HCT116 (cell line): ENCODE measurements at regions not wholly inside any gene's neighbourhood (a gene's known extent, or its start where the extent isn't known, plus 50 kb on each side); places are given as distances from the start of the nearest gene placed in this dataset.

Experiments
- ATAC-seq: fragments of 200-7000 bp; cut with Tn5 transposase; 2 replicates; pipeline ENCODE4 v1.9.1; 2020; ENCODE audit warnings: mild to moderate bottlenecking, moderate library complexity
- BruUV-seq: library from RNA; stranded (reverse); fragments of 400-500 nt; replicated peaks from 2 replicates; lab custom pipeline; 2021; lab: Mats Ljungman, UMichigan
- CTCF ChIA-PET: fragments of 300-600 bp; sonication (Branson Sonifier 250); formaldehyde crosslinking; loops from one replicate; lab custom pipeline; 2021; ENCODE audit warnings: antibody characterized with exemption; lab: Charles Lee
- POLR2A ChIA-PET: fragments of 300-600, 350-600 bp; sonication (Branson Sonifier 250); formaldehyde crosslinking; loops from one replicate; lab custom pipeline; 2021; ENCODE audit warnings: antibody characterized with exemption; lab: Charles Lee
- RAD21 ChIA-PET, 2 experiments: fragments of 300-600 bp; sonication (Branson Sonifier 250); formaldehyde crosslinking; loops; one replicate each; lab custom pipeline; 2023; ENCODE audit warnings: low total read pairs in 2 of 2; ENCODE audit not compliant: uncharacterized antibody in 2 of 2, unreplicated experiment in 2 of 2, low non-redundant PET in 1 of 2; lab: Charles Lee
- DNase-seq: peaks from one replicate; pipeline ENCODE4 v3.0.0-alpha.2; 2010; ENCODE audit warnings: low read depth, low spot score
- H2AFZ ChIP-seq: fragments of 200-600 bp; shearing (Covaris generic), sonication (generic); 2 replicates; pipeline ENCODE4 v1.6.1; 2017; ENCODE audit warnings: low read depth, mixed run types, mixed read lengths, antibody characterized with exemption, low read length; ENCODE audit not compliant: poor library complexity, severe bottlenecking
- H3K27ac ChIP-seq: 2 replicates; pipeline ENCODE4 v1.5.1; 2012; ENCODE audit warnings: low read depth, low read length
- H3K27me3 ChIP-seq: fragments of 200-600 bp; sonication (generic); 2 replicates; pipeline ENCODE4 v1.6.1; 2016; ENCODE audit warnings: mixed run types, low read length, mixed read lengths; ENCODE audit not compliant: insufficient read depth
- H3K36me3 ChIP-seq, 2 experiments: fragments of 200-500 bp in 1 of 2; fragments of 200-600 bp in 1 of 2; sonication (Bioruptor generic) in 1 of 2; sonication (generic) in 1 of 2; 2 replicates each; pipeline versions ENCODE4 v1.5.1 to v1.6.1; 2014 to 2016; ENCODE audit warnings: low read length in 2 of 2, inconsistent platforms in 1 of 2, mixed read lengths in 1 of 2, mixed run types in 1 of 2; ENCODE audit not compliant: insufficient read depth in 2 of 2, control insufficient read depth in 1 of 2
- H3K4me1 ChIP-seq, 2 experiments: fragments of 200-600 bp in 1 of 2; sonication (generic) in 1 of 2; 2 replicates each; pipeline versions ENCODE4 v1.5.1 to v1.6.1; 2012 to 2017; ENCODE audit warnings: low read length in 2 of 2, inconsistent platforms in 1 of 2, mild to moderate bottlenecking in 1 of 2, mixed read lengths in 1 of 2, mixed run types in 1 of 2, moderate library complexity in 1 of 2; ENCODE audit not compliant: insufficient read depth in 2 of 2, control insufficient read depth in 1 of 2
- H3K4me2 ChIP-seq: fragments of 200-600 bp; sonication (generic); 2 replicates; pipeline ENCODE4 v1.6.1; 2017; ENCODE audit warnings: mixed run types, low read length, mixed read lengths
- H3K4me3 ChIP-seq, 2 experiments: fragments of 200-600 bp in 1 of 2; sonication (generic) in 1 of 2; replicated peaks in 1 of 2; 2 replicates each; pipeline ENCODE4 v1.5.1; 2011 to 2016; ENCODE audit warnings: low read length in 2 of 2, control low read depth in 1 of 2, low read depth in 1 of 2, mild to moderate bottlenecking in 1 of 2, mixed read lengths in 1 of 2, mixed run types in 1 of 2
- H3K79me2 ChIP-seq: fragments of 200-600 bp; sonication (generic); 2 replicates; pipeline ENCODE4 v1.6.1; 2017; ENCODE audit warnings: mild to moderate bottlenecking, mixed run types, low read length, moderate library complexity, mixed read lengths; ENCODE audit not compliant: insufficient read depth
- H3K9ac ChIP-seq: fragments of 200-600 bp; sonication (generic); 2 replicates; pipeline ENCODE4 v1.6.1; 2016; ENCODE audit warnings: low read length, mixed read lengths
- H3K9me2 ChIP-seq: fragments of 200-600 bp; sonication (generic), shearing (Covaris generic); 2 replicates; pipeline ENCODE4 v1.6.1; 2017; ENCODE audit warnings: mixed run types, mild to moderate bottlenecking, moderate library complexity; ENCODE audit not compliant: insufficient read depth
- H3K9me3 ChIP-seq, 2 experiments: fragments of 200-500 bp in 1 of 2; fragments of 200-600 bp in 1 of 2; sonication (Bioruptor generic) in 1 of 2; sonication (generic) in 1 of 2; 2 replicates each; pipeline ENCODE4 v1.6.1; 2014 to 2017; ENCODE audit warnings: low read length in 2 of 2, mixed read lengths in 2 of 2, inconsistent platforms in 1 of 2, low read depth in 1 of 2, mild to moderate bottlenecking in 1 of 2, mixed run types in 1 of 2, moderate library complexity in 1 of 2; ENCODE audit not compliant: control insufficient read depth in 1 of 2, insufficient read depth in 1 of 2
- H4K20me1 ChIP-seq: fragments of 200-600 bp; sonication (generic), shearing (Covaris generic); 2 replicates; pipeline ENCODE4 v1.6.1; 2017; ENCODE audit warnings: mixed run types, mild to moderate bottlenecking, moderate library complexity; ENCODE audit not compliant: insufficient read depth
- CEBPB ChIP-seq: IDR thresholded peaks from 2 replicates; pipeline ENCODE4 v1.6.1; 2012; ENCODE audit warnings: low read depth
- EZH2 ChIP-seq: fragments of 200-600 bp; sonication (generic); IDR thresholded peaks from 2 replicates; pipeline ENCODE4 v1.6.1; 2017; ENCODE audit warnings: antibody characterized with exemption, mixed run types
- EZH2phosphoT487 ChIP-seq: fragments of 200-600 bp; IDR thresholded peaks from 2 replicates; pipeline ENCODE4 v1.6.1; 2018; ENCODE audit warnings: antibody characterized with exemption, borderline replicate concordance
- FOSL1 ChIP-seq: IDR thresholded peaks from 2 replicates; pipeline ENCODE4 v1.6.1; 2012; ENCODE audit warnings: low read depth
- POLR2A ChIP-seq: IDR thresholded peaks from 2 replicates; pipeline ENCODE4 v1.7.0; 2011; ENCODE audit warnings: borderline replicate concordance; ENCODE audit not compliant: insufficient read depth, insufficient read length; ENCODE audit errors: extremely low read depth
- SIN3A ChIP-seq: IDR thresholded peaks from 2 replicates; pipeline ENCODE4 v1.6.1; 2012; ENCODE audit warnings: low read depth
- SRF ChIP-seq: IDR thresholded peaks from 2 replicates; pipeline ENCODE4 v1.6.1; 2012; ENCODE audit warnings: low read depth
- TCF7L2 ChIP-seq: IDR thresholded peaks from 2 replicates; pipeline ENCODE4 v1.7.0; 2011; ENCODE audit warnings: borderline replicate concordance, inconsistent platforms; ENCODE audit not compliant: insufficient read depth, insufficient read length; ENCODE audit errors: extremely low read depth
- ZFX ChIP-seq: fragments of 450-650 bp; IDR thresholded peaks from 2 replicates; pipeline ENCODE4 v1.6.1; 2017
- intact Hi-C: fragments of 100-400 bp; cut with micrococcal nuclease; formaldehyde crosslinking; loops from 2 replicates; pipeline ENCODE4 v1.10.0; 2022
- TF ChIP-seq, protein P1 (sequence below): IDR thresholded peaks from 2 replicates; pipeline ENCODE4 v1.6.1; 2012
- TF ChIP-seq, protein P2 (sequence below): IDR thresholded peaks from 2 replicates; pipeline ENCODE4 v1.6.1; 2012; ENCODE audit warnings: low read depth
- TF ChIP-seq, protein P3 (sequence below): IDR thresholded peaks from 2 replicates; pipeline ENCODE4 v1.6.1; 2011; ENCODE audit warnings: mild to moderate bottlenecking, low read length, moderate library complexity; ENCODE audit not compliant: insufficient replicate concordance; ENCODE audit errors: extremely low read depth
- TF ChIP-seq, protein P4 (sequence below), 3 experiments: fragments of 200-600 bp in 1 of 3; sonication (generic) in 1 of 3; IDR thresholded peaks in 2 of 3; conservative IDR thresholded peaks in 1 of 3; 2 replicates each; pipeline ENCODE4 v1.5.1; 2012 to 2017; ENCODE audit warnings: low read depth in 2 of 3, low read length in 2 of 3, antibody characterized with exemption in 1 of 3, borderline replicate concordance in 1 of 3, control low read depth in 1 of 3, mild to moderate bottlenecking in 1 of 3, mixed read lengths in 1 of 3, mixed run types in 1 of 3, moderate library complexity in 1 of 3; ENCODE audit not compliant: insufficient read depth in 1 of 3

DNA sequence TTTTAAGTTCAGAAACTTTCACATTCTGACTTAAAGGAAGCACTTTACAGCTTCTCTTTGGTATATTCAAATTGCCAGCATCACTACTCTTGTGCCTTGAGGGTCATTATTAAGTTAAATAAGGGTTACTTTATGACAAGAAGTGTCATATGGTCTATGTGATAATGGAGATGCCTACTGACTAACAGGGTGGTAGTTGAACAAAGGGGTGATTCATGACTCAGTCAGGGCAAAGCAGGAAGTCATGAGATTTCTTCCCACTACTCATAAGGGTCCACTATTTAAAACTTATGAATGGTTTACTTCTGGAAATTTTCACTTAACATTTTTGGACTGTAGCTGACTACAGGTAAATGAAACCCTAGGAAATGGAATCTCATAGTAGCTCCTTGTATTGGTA, 938.3 kb upstream of the PTPRD start:
- ATAC-seq (no peak), DNase-seq (no peak)
- TF ChIP-seq, protein P1, sequence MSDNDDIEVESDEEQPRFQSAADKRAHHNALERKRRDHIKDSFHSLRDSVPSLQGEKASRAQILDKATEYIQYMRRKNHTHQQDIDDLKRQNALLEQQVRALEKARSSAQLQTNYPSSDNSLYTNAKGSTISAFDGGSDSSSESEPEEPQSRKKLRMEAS = no peak
- TF ChIP-seq ZFX (no peak), FOSL1 (no peak), EZH2 (no peak), SRF (no peak), SIN3A (no peak), CEBPB (no peak), TCF7L2 (no peak), POLR2A (no peak), EZH2phosphoT487 (no peak)
- TF ChIP-seq, protein P2, sequence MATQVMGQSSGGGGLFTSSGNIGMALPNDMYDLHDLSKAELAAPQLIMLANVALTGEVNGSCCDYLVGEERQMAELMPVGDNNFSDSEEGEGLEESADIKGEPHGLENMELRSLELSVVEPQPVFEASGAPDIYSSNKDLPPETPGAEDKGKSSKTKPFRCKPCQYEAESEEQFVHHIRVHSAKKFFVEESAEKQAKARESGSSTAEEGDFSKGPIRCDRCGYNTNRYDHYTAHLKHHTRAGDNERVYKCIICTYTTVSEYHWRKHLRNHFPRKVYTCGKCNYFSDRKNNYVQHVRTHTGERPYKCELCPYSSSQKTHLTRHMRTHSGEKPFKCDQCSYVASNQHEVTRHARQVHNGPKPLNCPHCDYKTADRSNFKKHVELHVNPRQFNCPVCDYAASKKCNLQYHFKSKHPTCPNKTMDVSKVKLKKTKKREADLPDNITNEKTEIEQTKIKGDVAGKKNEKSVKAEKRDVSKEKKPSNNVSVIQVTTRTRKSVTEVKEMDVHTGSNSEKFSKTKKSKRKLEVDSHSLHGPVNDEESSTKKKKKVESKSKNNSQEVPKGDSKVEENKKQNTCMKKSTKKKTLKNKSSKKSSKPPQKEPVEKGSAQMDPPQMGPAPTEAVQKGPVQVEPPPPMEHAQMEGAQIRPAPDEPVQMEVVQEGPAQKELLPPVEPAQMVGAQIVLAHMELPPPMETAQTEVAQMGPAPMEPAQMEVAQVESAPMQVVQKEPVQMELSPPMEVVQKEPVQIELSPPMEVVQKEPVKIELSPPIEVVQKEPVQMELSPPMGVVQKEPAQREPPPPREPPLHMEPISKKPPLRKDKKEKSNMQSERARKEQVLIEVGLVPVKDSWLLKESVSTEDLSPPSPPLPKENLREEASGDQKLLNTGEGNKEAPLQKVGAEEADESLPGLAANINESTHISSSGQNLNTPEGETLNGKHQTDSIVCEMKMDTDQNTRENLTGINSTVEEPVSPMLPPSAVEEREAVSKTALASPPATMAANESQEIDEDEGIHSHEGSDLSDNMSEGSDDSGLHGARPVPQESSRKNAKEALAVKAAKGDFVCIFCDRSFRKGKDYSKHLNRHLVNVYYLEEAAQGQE = no peak
- TF ChIP-seq, protein P3, sequence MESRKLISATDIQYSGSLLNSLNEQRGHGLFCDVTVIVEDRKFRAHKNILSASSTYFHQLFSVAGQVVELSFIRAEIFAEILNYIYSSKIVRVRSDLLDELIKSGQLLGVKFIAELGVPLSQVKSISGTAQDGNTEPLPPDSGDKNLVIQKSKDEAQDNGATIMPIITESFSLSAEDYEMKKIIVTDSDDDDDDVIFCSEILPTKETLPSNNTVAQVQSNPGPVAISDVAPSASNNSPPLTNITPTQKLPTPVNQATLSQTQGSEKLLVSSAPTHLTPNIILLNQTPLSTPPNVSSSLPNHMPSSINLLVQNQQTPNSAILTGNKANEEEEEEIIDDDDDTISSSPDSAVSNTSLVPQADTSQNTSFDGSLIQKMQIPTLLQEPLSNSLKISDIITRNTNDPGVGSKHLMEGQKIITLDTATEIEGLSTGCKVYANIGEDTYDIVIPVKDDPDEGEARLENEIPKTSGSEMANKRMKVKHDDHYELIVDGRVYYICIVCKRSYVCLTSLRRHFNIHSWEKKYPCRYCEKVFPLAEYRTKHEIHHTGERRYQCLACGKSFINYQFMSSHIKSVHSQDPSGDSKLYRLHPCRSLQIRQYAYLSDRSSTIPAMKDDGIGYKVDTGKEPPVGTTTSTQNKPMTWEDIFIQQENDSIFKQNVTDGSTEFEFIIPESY = no peak
- TF ChIP-seq, protein P4, sequence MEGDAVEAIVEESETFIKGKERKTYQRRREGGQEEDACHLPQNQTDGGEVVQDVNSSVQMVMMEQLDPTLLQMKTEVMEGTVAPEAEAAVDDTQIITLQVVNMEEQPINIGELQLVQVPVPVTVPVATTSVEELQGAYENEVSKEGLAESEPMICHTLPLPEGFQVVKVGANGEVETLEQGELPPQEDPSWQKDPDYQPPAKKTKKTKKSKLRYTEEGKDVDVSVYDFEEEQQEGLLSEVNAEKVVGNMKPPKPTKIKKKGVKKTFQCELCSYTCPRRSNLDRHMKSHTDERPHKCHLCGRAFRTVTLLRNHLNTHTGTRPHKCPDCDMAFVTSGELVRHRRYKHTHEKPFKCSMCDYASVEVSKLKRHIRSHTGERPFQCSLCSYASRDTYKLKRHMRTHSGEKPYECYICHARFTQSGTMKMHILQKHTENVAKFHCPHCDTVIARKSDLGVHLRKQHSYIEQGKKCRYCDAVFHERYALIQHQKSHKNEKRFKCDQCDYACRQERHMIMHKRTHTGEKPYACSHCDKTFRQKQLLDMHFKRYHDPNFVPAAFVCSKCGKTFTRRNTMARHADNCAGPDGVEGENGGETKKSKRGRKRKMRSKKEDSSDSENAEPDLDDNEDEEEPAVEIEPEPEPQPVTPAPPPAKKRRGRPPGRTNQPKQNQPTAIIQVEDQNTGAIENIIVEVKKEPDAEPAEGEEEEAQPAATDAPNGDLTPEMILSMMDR (IDR thresholded peaks at IDR 0.05 in 2 of 3, conservative IDR thresholded peaks at IDR 0.05 in 1 of 3; ENCODE audit: borderline replicate concordance in 1 of 3, insufficient read depth in 1 of 3, low read depth in 2 of 3, low read length in 2 of 3) = no peak

More for the DNA sequence above, 938.3 kb upstream of the PTPRD start:
- no peaks in the 10 kb centered on the region for H3K79me2 ChIP-seq
- no peak overlapping the region for H3K9ac ChIP-seq
- H3K27ac ChIP-seq = no peak overlapping the region
- H3K4me3 ChIP-seq = no peak overlapping the region
- POLR2A ChIA-PET = no interaction called here
- H3K9me3 ChIP-seq = peaks cover 4 to 23% of the 10 kb centered on the region in 2 experiments; a peak in 3 of 4 replicates
- H3K4me1 ChIP-seq = no peaks in the 10 kb centered on the region
- no peak overlapping the region for H3K4me2 ChIP-seq
- intact Hi-C loops = no loop called here
- CTCF ChIA-PET = no interaction called here
- no peaks in the 10 kb centered on the region for H3K27me3 ChIP-seq
- H3K36me3 ChIP-seq = no peaks in the 10 kb centered on the region
- no peaks in the 10 kb centered on the region for H4K20me1 ChIP-seq
- no TSS peak for BruUV-seq
- RAD21 ChIA-PET = no interaction called here
- H3K9me2 ChIP-seq = no peaks in the 10 kb centered on the region
- no peak overlapping the region for H2AFZ ChIP-seq
